GM12864 (cell line): ENCODE measurements at regions not wholly inside any gene's neighbourhood (a gene's known extent, or its start where the extent isn't known, plus 50 kb on each side); places are given as distances from the start of the nearest gene placed in this dataset.

Source experiments
- DNase-seq: peaks from one replicate; pipeline ENCODE4 v3.0.0-alpha.2; 2011; ENCODE audit warnings: low read depth
- H3K4me3 ChIP-seq: 2 replicates; pipeline ENCODE4 v1.5.1; 2011; ENCODE audit warnings: mild to moderate bottlenecking, low read depth, low read length, control low read depth
- CTCF ChIP-seq: IDR thresholded peaks from 2 replicates; pipeline ENCODE4 v1.5.1; 2011; ENCODE audit warnings: low read depth, mild to moderate bottlenecking, moderate library complexity, low read length, control low read depth, inconsistent platforms; ENCODE audit errors: missing control alignments

- TF ChIP-seq CTCF: no peak
- H3K4me3 ChIP-seq: no peak overlapping the region
- DNase-seq: no peak
These were observed 839.9 kb downstream of the MAFB start for GRCh38 chr20:39849171-39849570.

- H3K4me3 ChIP-seq: no peak overlapping the region
- no peak for TF ChIP-seq CTCF
- DNase-seq: no peak
These were observed 849.5 kb downstream of the MAFB start for GRCh38 chr20:39839399-39840119.

GRCh38 chr20:39837561-39837960 lies 851.5 kb downstream of the MAFB start:
- no peak for DNase-seq
- no peak for TF ChIP-seq CTCF
- H3K4me3 ChIP-seq: no peak overlapping the region

GRCh38 chr20:39835130-39835842 lies 853.8 kb downstream of the MAFB start:
- TF ChIP-seq CTCF: no peak
- no peak for DNase-seq
- H3K4me3 ChIP-seq: no peak overlapping the region

GRCh38 chr20:39830903-39831302 lies 858.1 kb downstream of the MAFB start:
- DNase-seq: no peak
- H3K4me3 ChIP-seq: no peak overlapping the region
- TF ChIP-seq CTCF: no peak

- peak; percentile 44 for DNase-seq
- TF ChIP-seq CTCF: no peak
- H3K4me3 ChIP-seq: no peak overlapping the region
These were observed 859.4 kb downstream of the MAFB start for GRCh38 chr20:39829661-39830060.
